GM12874 (cell line): ENCODE measurements at regions not wholly inside any gene's neighbourhood (a gene's known extent, or its start where the extent isn't known, plus 50 kb on each side); places are given as distances from the start of the nearest gene placed in this dataset.

ENCODE experiments used
- CTCF ChIP-seq: IDR thresholded peaks from 2 replicates; pipeline ENCODE4 v1.5.1; 2011; ENCODE audit warnings: low read depth, mild to moderate bottlenecking, control low read depth, low read length, moderate library complexity; ENCODE audit not compliant: insufficient read depth

- no peak for TF ChIP-seq CTCF
Observed at GRCh38 chrX:138298268-138298667, 413.2 kb downstream of the FGF13 start.

GRCh38 chrX:138345801-138346200 lies 365.7 kb downstream of the FGF13 start:
- no peak for TF ChIP-seq CTCF

- no peak for TF ChIP-seq CTCF
Observed at GRCh38 chrX:138349351-138349750, 362.2 kb downstream of the FGF13 start.

- no peak for TF ChIP-seq CTCF
Observed at GRCh38 chrX:138378876-138379275, 332.6 kb downstream of the FGF13 start.

- TF ChIP-seq CTCF: no peak
Observed at GRCh38 chrX:138408101-138408500, 303.4 kb downstream of the FGF13 start.

- TF ChIP-seq CTCF: no peak
Observed at GRCh38 chrX:138411048-138411447, 300.5 kb downstream of the FGF13 start.
